ENCODE measurements at regions not wholly inside any gene's neighbourhood (a gene's known extent, or its start where the extent isn't known, plus 50 kb on each side); places are given as distances from the start of the nearest gene placed in this dataset.
"Not testable (repeated sequence)": the region's sequence is repeated elsewhere in the genome, so short reads cannot be mapped to it uniquely, and the experiment has no call there.

DNA sequence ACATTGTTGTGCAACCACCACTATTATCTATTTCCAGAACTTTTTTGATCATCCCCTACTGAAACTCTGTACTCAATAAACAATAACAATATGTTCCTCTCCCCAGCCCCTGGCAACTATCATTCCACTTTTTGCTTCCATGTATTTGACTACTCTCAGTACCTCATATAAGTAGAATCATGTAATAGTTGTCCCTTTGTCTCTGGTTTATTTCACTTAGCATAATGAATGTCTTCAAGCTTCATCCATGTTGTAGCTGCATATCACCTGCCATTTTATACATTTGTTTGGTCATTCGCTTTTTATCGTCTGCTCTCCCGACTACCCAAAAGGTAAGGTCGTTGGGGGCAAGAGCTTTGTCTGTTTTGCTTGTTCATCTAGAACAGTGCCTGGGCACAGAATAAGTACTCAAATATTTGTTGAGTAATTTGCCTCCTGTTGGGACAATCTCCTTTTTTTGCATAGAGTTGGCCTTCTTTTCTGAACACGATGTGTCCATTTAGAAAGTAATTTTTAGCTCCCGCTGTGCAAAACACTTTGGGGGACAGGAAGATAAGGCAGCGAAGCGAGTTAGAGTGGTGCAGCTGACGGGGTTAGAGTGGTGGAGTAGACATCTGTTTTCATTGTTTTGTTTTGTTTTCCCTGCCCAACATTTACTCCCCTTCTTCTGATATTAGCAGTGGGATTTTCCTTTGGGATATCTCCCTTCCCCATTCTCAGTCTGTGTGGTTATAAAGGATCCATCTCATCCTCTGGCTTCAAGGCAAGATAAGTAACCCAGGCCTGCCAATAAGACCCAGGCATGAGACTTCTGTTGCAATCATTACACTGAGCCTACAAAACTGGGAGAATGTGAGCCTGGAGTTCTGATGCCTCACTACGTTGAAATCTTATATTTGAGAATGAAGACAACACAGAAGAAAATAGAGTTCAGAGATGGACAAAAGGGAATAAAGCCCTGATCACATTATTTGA is 83.4 kb upstream of the RNU6-1 start:
- Histone ChIP-seq H3K9ac (ENCODE audit: low read length) (no peak overlapping the region), H3K36me3 (ENCODE audit: control insufficient read depth, insufficient read depth, low read length) (no peaks in the 10 kb centered on the region), H3K4me3 (ENCODE audit: low read length) (no peak overlapping the region), H3K4me1 (ENCODE audit: control insufficient read depth, insufficient read depth, low read length) (peaks cover 11% of the 10 kb centered on the region), H3K27me3 (ENCODE audit: control insufficient read depth, insufficient read depth, low read length) (no peaks in the 10 kb centered on the region), H3K9me3 (ENCODE audit: control insufficient read depth, low read length) (no peaks in the 10 kb centered on the region)

DNA sequence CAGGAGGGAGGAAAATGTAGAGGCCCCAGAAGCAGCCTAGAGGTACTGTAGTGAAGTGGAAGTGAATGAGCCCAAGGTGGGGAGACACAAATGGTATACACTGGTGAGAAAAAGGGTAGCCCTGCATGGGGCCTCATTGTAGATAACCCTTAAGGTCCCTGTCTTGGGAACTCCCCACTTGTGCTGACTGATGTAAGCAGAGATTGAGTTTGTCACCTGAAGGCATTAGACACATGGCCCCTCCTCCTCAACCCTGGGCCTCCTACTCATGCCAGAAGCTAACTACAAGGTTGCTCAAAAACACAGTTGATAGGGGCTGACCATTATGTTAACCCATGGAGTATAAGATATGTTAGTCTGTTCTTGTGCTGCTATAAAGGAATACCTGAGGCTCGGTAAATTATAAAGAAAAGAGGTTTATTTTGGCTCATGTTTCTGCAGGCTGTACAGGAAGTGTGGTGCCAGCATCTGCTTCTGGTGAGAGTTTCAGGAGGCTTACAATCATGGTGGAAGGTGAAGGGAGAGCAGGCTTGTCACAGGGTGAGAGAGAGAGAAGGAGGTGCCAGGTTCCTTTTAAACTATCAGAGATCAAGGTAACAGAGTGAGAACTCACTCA is 84.6 kb upstream of the RNU6-1 start:
- Histone ChIP-seq H3K4me1 (ENCODE audit: control insufficient read depth, insufficient read depth, low read length) (peaks cover 13% of the 10 kb centered on the region), H3K9ac (ENCODE audit: low read length) (no peak overlapping the region), H3K27me3 (ENCODE audit: control insufficient read depth, insufficient read depth, low read length) (no peaks in the 10 kb centered on the region), H3K36me3 (ENCODE audit: control insufficient read depth, insufficient read depth, low read length) (no peaks in the 10 kb centered on the region), H3K4me3 (ENCODE audit: low read length) (no peak overlapping the region), H3K9me3 (ENCODE audit: control insufficient read depth, low read length) (no peaks in the 10 kb centered on the region)

GRCh38 chr15:67925182-67925581 is 85.3 kb upstream of the RNU6-1 start:
- Histone ChIP-seq H3K9ac (ENCODE audit: low read length) (no peak overlapping the region), H3K36me3 (ENCODE audit: control insufficient read depth, insufficient read depth, low read length) (no peaks in the 10 kb centered on the region), H3K9me3 (ENCODE audit: control insufficient read depth, low read length) (no peaks in the 10 kb centered on the region), H3K4me3 (ENCODE audit: low read length) (no peak overlapping the region), H3K27me3 (ENCODE audit: control insufficient read depth, insufficient read depth, low read length) (no peaks in the 10 kb centered on the region), H3K4me1 (ENCODE audit: control insufficient read depth, insufficient read depth, low read length) (peaks cover 14% of the 10 kb centered on the region)

- Histone ChIP-seq H3K27me3 (ENCODE audit: control insufficient read depth, insufficient read depth, low read length) (no peaks in the 10 kb centered on the region), H3K9me3 (ENCODE audit: control insufficient read depth, low read length) (no peaks in the 10 kb centered on the region), H3K9ac (ENCODE audit: low read length) (no peak overlapping the region), H3K4me1 (ENCODE audit: control insufficient read depth, insufficient read depth, low read length) (peaks cover 23% of the 10 kb centered on the region), H3K4me3 (ENCODE audit: low read length) (no peak overlapping the region), H3K36me3 (ENCODE audit: control insufficient read depth, insufficient read depth, low read length) (no peaks in the 10 kb centered on the region)
Measured at GRCh38 chr15:67927501-67928168, 87.8 kb upstream of the RNU6-1 start.

GRCh38 chr15:67928666-67929065 is 88.8 kb upstream of the RNU6-1 start:
- Histone ChIP-seq H3K9ac (ENCODE audit: low read length) (no peak overlapping the region), H3K36me3 (ENCODE audit: control insufficient read depth, insufficient read depth, low read length) (no peaks in the 10 kb centered on the region), H3K9me3 (ENCODE audit: control insufficient read depth, low read length) (no peaks in the 10 kb centered on the region), H3K4me1 (ENCODE audit: control insufficient read depth, insufficient read depth, low read length) (peaks cover 27% of the 10 kb centered on the region), H3K4me3 (ENCODE audit: low read length) (no peak overlapping the region), H3K27me3 (ENCODE audit: control insufficient read depth, insufficient read depth, low read length) (no peaks in the 10 kb centered on the region)

GRCh38 chr15:67930720-67931119 is 90.9 kb upstream of the RNU6-1 start:
- H3K4me1 ChIP-seq (ENCODE audit: control insufficient read depth, insufficient read depth, low read length) = peaks cover 27% of the 10 kb centered on the region
- H3K4me3 ChIP-seq (ENCODE audit: low read length) = no peak overlapping the region

GRCh38 chr15:67931861-67932260 is 92.0 kb upstream of the RNU6-1 start:
- Histone ChIP-seq H3K27me3 (ENCODE audit: control insufficient read depth, insufficient read depth, low read length) (no peaks in the 10 kb centered on the region), H3K4me1 (ENCODE audit: control insufficient read depth, insufficient read depth, low read length) (peaks cover 27% of the 10 kb centered on the region), H3K4me3 (ENCODE audit: low read length) (no peak overlapping the region), H3K9ac (ENCODE audit: low read length) (no peak overlapping the region), H3K9me3 (ENCODE audit: control insufficient read depth, low read length) (no peaks in the 10 kb centered on the region), H3K36me3 (ENCODE audit: control insufficient read depth, insufficient read depth, low read length) (no peaks in the 10 kb centered on the region)

More at GRCh38 chr15:67930720-67931119, 90.9 kb upstream of the RNU6-1 start:
- Histone ChIP-seq H3K27me3 (ENCODE audit: control insufficient read depth, insufficient read depth, low read length) (no peaks in the 10 kb centered on the region), H3K9me3 (ENCODE audit: control insufficient read depth, low read length) (no peaks in the 10 kb centered on the region), H3K9ac (ENCODE audit: low read length) (no peak overlapping the region), H3K36me3 (ENCODE audit: control insufficient read depth, insufficient read depth, low read length) (no peaks in the 10 kb centered on the region)

- not testable (repeated sequence) for H3K4me3 ChIP-seq (ENCODE audit: low read length); H3K36me3 ChIP-seq (ENCODE audit: control insufficient read depth, insufficient read depth, low read length); H3K9me3 ChIP-seq (ENCODE audit: control insufficient read depth, low read length); H3K9ac ChIP-seq (ENCODE audit: low read length); H3K27me3 ChIP-seq (ENCODE audit: control insufficient read depth, insufficient read depth, low read length)
- peaks cover 19% of the 10 kb centered on the region for H3K4me1 ChIP-seq (ENCODE audit: control insufficient read depth, insufficient read depth, low read length)
Measured at GRCh38 chr15:67934126-67934525, 94.3 kb upstream of the RNU6-1 start.

GRCh38 chr15:67935244-67935643 is 95.4 kb upstream of the RNU6-1 start:
- Histone ChIP-seq H3K4me3 (ENCODE audit: low read length) (no peak overlapping the region), H3K9ac (ENCODE audit: low read length) (no peak overlapping the region), H3K4me1 (ENCODE audit: control insufficient read depth, insufficient read depth, low read length) (peaks cover 18% of the 10 kb centered on the region), H3K27me3 (ENCODE audit: control insufficient read depth, insufficient read depth, low read length) (no peaks in the 10 kb centered on the region), H3K36me3 (ENCODE audit: control insufficient read depth, insufficient read depth, low read length) (no peaks in the 10 kb centered on the region), H3K9me3 (ENCODE audit: control insufficient read depth, low read length) (no peaks in the 10 kb centered on the region)

DNA sequence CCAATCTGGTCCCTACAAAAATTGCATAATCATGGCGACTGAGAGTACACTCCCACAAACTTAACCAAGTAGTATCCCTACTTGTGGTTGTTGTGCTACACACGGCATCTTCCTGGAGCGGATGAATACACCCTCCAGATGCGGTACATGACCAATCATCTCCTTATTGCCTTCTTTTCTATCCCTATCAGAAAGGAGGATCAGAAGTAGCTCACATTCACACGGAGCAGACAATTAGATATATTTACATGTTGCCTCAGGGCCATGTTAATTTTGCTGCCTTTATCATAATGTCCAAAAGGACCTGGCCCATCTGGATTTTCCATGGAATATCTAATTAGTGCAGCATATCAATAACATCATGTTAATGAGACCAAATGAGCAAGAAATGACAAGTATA is 96.4 kb upstream of the RNU6-1 start:
- no peaks in the 10 kb centered on the region for H3K36me3 ChIP-seq (ENCODE audit: control insufficient read depth, insufficient read depth, low read length)
- no peak overlapping the region for H3K9ac ChIP-seq (ENCODE audit: low read length)
- H3K27me3 ChIP-seq (ENCODE audit: control insufficient read depth, insufficient read depth, low read length) = no peaks in the 10 kb centered on the region
- no peak overlapping the region for H3K4me3 ChIP-seq (ENCODE audit: low read length)
- H3K9me3 ChIP-seq (ENCODE audit: control insufficient read depth, low read length) = no peaks in the 10 kb centered on the region
- peaks cover 11% of the 10 kb centered on the region for H3K4me1 ChIP-seq (ENCODE audit: control insufficient read depth, insufficient read depth, low read length)

DNA sequence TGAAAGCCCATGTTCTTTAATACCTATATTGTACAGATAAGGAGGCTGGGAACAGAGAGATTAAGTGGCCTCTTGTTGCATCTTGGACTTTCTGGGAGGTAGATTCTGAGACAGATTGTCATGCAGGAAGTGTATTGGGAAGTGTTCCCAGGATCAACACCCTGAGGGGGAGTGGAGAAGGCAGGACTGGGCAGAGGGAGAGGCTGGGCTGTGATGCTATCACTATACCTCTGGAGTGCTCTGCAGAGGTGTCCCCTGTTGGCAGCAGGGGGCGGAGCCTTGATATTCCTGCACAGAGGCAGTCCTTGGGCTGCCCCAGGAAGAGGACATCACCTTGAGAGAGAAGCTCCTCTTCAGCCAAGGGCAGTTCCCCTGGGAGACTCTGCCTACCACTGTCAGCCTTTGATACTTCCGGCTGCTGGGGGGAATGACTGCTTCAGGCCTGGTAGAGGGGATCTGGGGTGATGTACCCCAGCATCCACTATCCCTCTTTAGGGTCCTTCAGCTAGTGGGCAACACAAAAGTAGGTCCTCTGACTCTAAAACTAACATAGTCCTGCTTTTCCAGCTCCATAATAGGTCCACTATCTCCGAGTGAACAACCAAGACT is 97.4 kb upstream of the RNU6-1 start:
- H3K9me3 ChIP-seq (ENCODE audit: control insufficient read depth, low read length) = no peaks in the 10 kb centered on the region
- H3K9ac ChIP-seq (ENCODE audit: low read length) = no peak overlapping the region
- H3K27me3 ChIP-seq (ENCODE audit: control insufficient read depth, insufficient read depth, low read length) = no peaks in the 10 kb centered on the region
- H3K36me3 ChIP-seq (ENCODE audit: control insufficient read depth, insufficient read depth, low read length) = no peaks in the 10 kb centered on the region
- H3K4me1 ChIP-seq (ENCODE audit: control insufficient read depth, insufficient read depth, low read length) = peaks cover 11% of the 10 kb centered on the region
- H3K4me3 ChIP-seq (ENCODE audit: low read length) = no peak overlapping the region

GRCh38 chr15:67939179-67939578 is 99.3 kb upstream of the RNU6-1 start:
- H3K36me3 ChIP-seq (ENCODE audit: control insufficient read depth, insufficient read depth, low read length); H3K27me3 ChIP-seq (ENCODE audit: control insufficient read depth, insufficient read depth, low read length); H3K4me3 ChIP-seq (ENCODE audit: low read length); H3K9ac ChIP-seq (ENCODE audit: low read length); H3K9me3 ChIP-seq (ENCODE audit: control insufficient read depth, low read length): not testable (repeated sequence)
- H3K4me1 ChIP-seq (ENCODE audit: control insufficient read depth, insufficient read depth, low read length) = peaks cover 18% of the 10 kb centered on the region

Measured in mucosa of stomach (tissue), 1 donor.